ENCODE measurements at regions not wholly inside any gene's neighbourhood (a gene's known extent, or its start where the extent isn't known, plus 50 kb on each side); places are given as distances from the start of the nearest gene placed in this dataset.

- Histone ChIP-seq H3K27ac (no peak overlapping the region), H3K36me3 (no peaks in the 10 kb centered on the region), H3K4me3 (no peak overlapping the region), H3K27me3 (no peaks in the 10 kb centered on the region), H3K4me1 (no peaks in the 10 kb centered on the region), H3K9me3 (no peaks in the 10 kb centered on the region)
- TF ChIP-seq POLR2AphosphoS5 (IDR thresholded peaks at IDR 0.05) (no peak), EP300 (IDR thresholded peaks at IDR 0.05; ENCODE audit: low read depth) (no peak), CTCF (IDR thresholded peaks at IDR 0.05) (no peak), POLR2A (IDR thresholded peaks at IDR 0.05) (no peak)
- DNase-seq, result no peak
- intact Hi-C loops (cut with DNase I; ENCODE audit: low total_unique reads) (no loop called here), in situ Hi-C loops (cut with MboI; ENCODE audit: low pct_ligation_motif_present in 1 of 4, low pct_unique_long_range_greater_than_20kb in 1 of 4, low sequenced_read_pairs in 3 of 4) (no loop called here)
- 35 to 55% methylated on average over 3 to 4 of the region's 4 CpGs for WGBS, 2 donors (ENCODE audit: low coverage in 1 of 2)
Observed at GRCh38 chr16:62755938-62756337, 719.7 kb upstream of the CDH8 start.

DNA sequence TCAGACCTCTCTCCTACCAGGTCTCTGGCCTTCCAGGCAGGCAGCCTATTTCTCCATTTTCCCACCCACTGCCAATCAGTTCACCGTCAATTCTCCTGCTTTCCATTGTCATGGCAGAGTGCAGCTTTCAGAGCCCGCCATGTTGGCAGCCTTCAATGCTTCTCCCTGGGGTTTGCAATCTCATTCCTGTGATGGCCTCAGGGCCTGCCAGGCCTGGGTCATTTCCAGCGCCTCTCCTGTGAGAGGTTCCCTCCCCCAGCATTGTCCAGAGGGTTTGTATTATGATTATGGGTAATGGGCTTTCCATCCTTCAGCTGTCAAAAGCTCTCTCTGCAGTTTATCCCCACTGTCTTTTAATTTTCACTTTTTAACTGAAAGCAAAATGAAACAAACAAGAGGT, 716.6 kb upstream of the CDH8 start:
- WGBS, 2 donors (ENCODE audit: low coverage in 1 of 2), result 81 to 100% methylated on average over 2 to 3 of the region's 3 CpGs
- H3K4me1 ChIP-seq, result no peaks in the 10 kb centered on the region
- H3K27ac ChIP-seq, result no peak overlapping the region

GRCh38 chr16:62751218-62751617, 715.0 kb upstream of the CDH8 start:
- TF ChIP-seq CTCF (IDR thresholded peaks at IDR 0.05) (no peak), POLR2AphosphoS5 (IDR thresholded peaks at IDR 0.05) (no peak), EP300 (IDR thresholded peaks at IDR 0.05; ENCODE audit: low read depth) (no peak), POLR2A (IDR thresholded peaks at IDR 0.05) (no peak)
- in situ Hi-C loops (cut with MboI; ENCODE audit: low pct_ligation_motif_present in 1 of 4, low pct_unique_long_range_greater_than_20kb in 1 of 4, low sequenced_read_pairs in 3 of 4), result no loop called here
- 51 to 56% methylated on average over 1 of the region's 1 CpG for WGBS, 2 donors (ENCODE audit: low coverage in 1 of 2)

More for the DNA sequence above, 716.6 kb upstream of the CDH8 start:
- Histone ChIP-seq H3K9me3 (no peaks in the 10 kb centered on the region), H3K4me3 (no peak overlapping the region), H3K27me3 (no peaks in the 10 kb centered on the region), H3K36me3 (no peaks in the 10 kb centered on the region)
- intact Hi-C loops (cut with DNase I; ENCODE audit: low total_unique reads) (no loop called here), in situ Hi-C loops (cut with MboI; ENCODE audit: low pct_ligation_motif_present in 1 of 4, low pct_unique_long_range_greater_than_20kb in 1 of 4, low sequenced_read_pairs in 3 of 4) (no loop called here)
- TF ChIP-seq EP300 (IDR thresholded peaks at IDR 0.05; ENCODE audit: low read depth), result no peak
- no peak for TF ChIP-seq POLR2A (IDR thresholded peaks at IDR 0.05)
- TF ChIP-seq CTCF (IDR thresholded peaks at IDR 0.05), result no peak
- TF ChIP-seq POLR2AphosphoS5 (IDR thresholded peaks at IDR 0.05), result no peak
- no peak for DNase-seq

DNA sequence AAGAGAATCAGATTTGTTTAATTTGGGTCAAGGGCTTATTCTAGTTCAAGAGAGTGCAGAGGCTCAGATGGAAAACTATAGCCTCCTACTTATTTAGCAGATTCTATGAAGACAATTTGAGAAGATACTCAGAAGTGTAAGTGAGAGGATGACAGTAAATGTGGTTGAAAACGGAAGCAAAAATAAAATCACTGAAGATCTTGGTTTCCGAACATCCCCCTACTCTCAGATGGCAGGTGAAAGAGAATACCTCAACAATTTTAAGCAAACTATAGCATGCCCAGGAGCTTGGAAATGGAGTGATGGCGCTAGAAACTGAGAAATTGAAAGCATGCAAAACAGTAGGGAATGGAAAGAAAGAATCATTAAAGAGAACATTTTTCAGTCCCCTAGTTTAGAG, 705.5 kb upstream of the CDH8 start:
- no peak for TF ChIP-seq POLR2AphosphoS5 (IDR thresholded peaks at IDR 0.05)
- no peak for TF ChIP-seq POLR2A (IDR thresholded peaks at IDR 0.05)
- TF ChIP-seq EP300 (IDR thresholded peaks at IDR 0.05; ENCODE audit: low read depth), result no peak
- TF ChIP-seq CTCF (IDR thresholded peaks at IDR 0.05), result no peak
- H3K4me1 ChIP-seq, result no peaks in the 10 kb centered on the region
- 53 to 68% methylated on average over 3 of the region's 3 CpGs for WGBS, 2 donors (ENCODE audit: low coverage in 1 of 2)
- H3K4me3 ChIP-seq, result no peak overlapping the region
- H3K9me3 ChIP-seq, result no peaks in the 10 kb centered on the region
- H3K27ac ChIP-seq, result no peak overlapping the region
- intact Hi-C loops (cut with DNase I; ENCODE audit: low total_unique reads) (no loop called here), in situ Hi-C loops (cut with MboI; ENCODE audit: low pct_ligation_motif_present in 1 of 4, low pct_unique_long_range_greater_than_20kb in 1 of 4, low sequenced_read_pairs in 3 of 4) (no loop called here)
- H3K36me3 ChIP-seq, result no peaks in the 10 kb centered on the region
- DNase-seq, result no peak
- H3K27me3 ChIP-seq, result no peaks in the 10 kb centered on the region

More at GRCh38 chr16:62751218-62751617, 715.0 kb upstream of the CDH8 start:
- Histone ChIP-seq H3K4me3 (no peak overlapping the region), H3K4me1 (no peaks in the 10 kb centered on the region), H3K9me3 (no peaks in the 10 kb centered on the region), H3K27me3 (no peaks in the 10 kb centered on the region), H3K36me3 (no peaks in the 10 kb centered on the region), H3K27ac (no peak overlapping the region)
- intact Hi-C loops (cut with DNase I; ENCODE audit: low total_unique reads), result no loop called here
- DNase-seq, result no peak

Measured in transverse colon (tissue), 4 donors.